HL-60 (cell line): ENCODE measurements at regions not wholly inside any gene's neighbourhood (a gene's known extent, or its start where the extent isn't known, plus 50 kb on each side); places are given as distances from the start of the nearest gene placed in this dataset.

Experiments used
- DNase-seq, 2 experiments: peaks; one replicate each; pipeline ENCODE4 v3.0.0-alpha.2; 2010 to 2020; ENCODE audit warnings: low read depth in 1 of 2, low spot score in 1 of 2
- H3K27ac ChIP-seq: fragments of 250-450 bp; sonication (Bioruptor Pico); replicated peaks from 2 replicates; pipeline ENCODE4 v1.5.1; 2020; ENCODE audit warnings: mild to moderate bottlenecking, moderate library complexity
- H3K27me3 ChIP-seq: fragments of 250-450 bp; sonication (Bioruptor Pico); 2 replicates; pipeline ENCODE4 v1.5.1; 2021; ENCODE audit warnings: mild to moderate bottlenecking, moderate library complexity; ENCODE audit not compliant: insufficient read depth, poor library complexity, severe bottlenecking
- H3K4me3 ChIP-seq: replicated peaks from 2 replicates; pipeline ENCODE4 v1.5.1; 2011; ENCODE audit warnings: mild to moderate bottlenecking, control low read depth, low read length; ENCODE audit not compliant: insufficient read depth
- CTCF ChIP-seq: IDR thresholded peaks from one replicate; pipeline ENCODE4 v1.5.1; 2011; ENCODE audit warnings: low read length, control low read depth, inconsistent platforms; ENCODE audit not compliant: insufficient read depth
- GABPA ChIP-seq: IDR thresholded peaks from 2 replicates; pipeline ENCODE4 v1.6.1; 2012; ENCODE audit warnings: low read depth
- POLR2AphosphoS5 ChIP-seq: IDR thresholded peaks from 2 replicates; pipeline ENCODE4 v1.6.1; 2012; ENCODE audit warnings: low read depth
- REST ChIP-seq: IDR thresholded peaks from 2 replicates; pipeline ENCODE4 v1.6.1; 2012; ENCODE audit warnings: low read depth; ENCODE audit not compliant: insufficient replicate concordance
- SPI1 ChIP-seq: IDR thresholded peaks from 2 replicates; pipeline ENCODE4 v1.6.1; 2012; ENCODE audit warnings: low read depth, mild to moderate bottlenecking, borderline replicate concordance

- TF ChIP-seq GABPA = no peak
- no peak for TF ChIP-seq SPI1
- TF ChIP-seq CTCF = no peak
- no peak for TF ChIP-seq POLR2AphosphoS5
- no peak for TF ChIP-seq REST
- Histone ChIP-seq H3K4me3 (no peak overlapping the region), H3K27ac (no peak overlapping the region), H3K27me3 (no peaks in the 10 kb centered on the region)
- DNase-seq = no peak
Observed at GRCh38 chr21:17359781-17360180, 153.1 kb upstream of the CXADR start.

- TF ChIP-seq POLR2AphosphoS5 (no peak), SPI1 (no peak), CTCF (no peak), REST (no peak), GABPA (no peak)
- Histone ChIP-seq H3K27ac (no peak overlapping the region), H3K27me3 (no peaks in the 10 kb centered on the region), H3K4me3 (no peak overlapping the region)
- no peak for DNase-seq
Observed at GRCh38 chr21:17368748-17369363, 144.0 kb upstream of the CXADR start.

- Histone ChIP-seq H3K27ac (no peak overlapping the region), H3K4me3 (no peak overlapping the region), H3K27me3 (no peaks in the 10 kb centered on the region)
- no peak for DNase-seq
- TF ChIP-seq GABPA = no peak
- no peak for TF ChIP-seq CTCF
- no peak for TF ChIP-seq SPI1
Observed at GRCh38 chr21:17370263-17370662, 142.6 kb upstream of the CXADR start.

GRCh38 chr21:17370916-17371315 is 141.9 kb upstream of the CXADR start:
- TF ChIP-seq GABPA (no peak), SPI1 (no peak), CTCF (no peak), REST (no peak), POLR2AphosphoS5 (no peak)
- Histone ChIP-seq H3K4me3 (no peak overlapping the region), H3K27me3 (no peaks in the 10 kb centered on the region), H3K27ac (no peak overlapping the region)
- no peak for DNase-seq
